Thyroid gland (tissue), 4 donors: ENCODE measurements at regions not wholly inside any gene's neighbourhood (a gene's known extent, or its start where the extent isn't known, plus 50 kb on each side); places are given as distances from the start of the nearest gene placed in this dataset.

ENCODE experiments used
- CTCF ChIP-seq, 6 experiments: fragments of 200-600 bp in 3 of 6; fragments of 450-650 bp in 3 of 6; sonication (generic) in 3 of 6; IDR thresholded peaks; one replicate each; pipeline ENCODE4 v1.5.1; 2016 to 2019; ENCODE audit warnings: antibody characterized with exemption in 6 of 6, mild to moderate bottlenecking in 2 of 6, inconsistent platforms in 1 of 6, moderate library complexity in 1 of 6
- POLR2A ChIP-seq, 2 donors: fragments of 450-650 bp; IDR thresholded peaks; one replicate each; pipeline ENCODE4 v1.6.1; 2017; ENCODE audit warnings: antibody characterized with exemption in 2 of 2, mild to moderate bottlenecking in 2 of 2, moderate library complexity in 1 of 2

GRCh38 chr12:59282999-59283398 lies 312.8 kb upstream of the SLC16A7 start:
- TF ChIP-seq CTCF (IDR thresholded peaks at IDR 0.05) (no peak), POLR2A (IDR thresholded peaks at IDR 0.05) (no peak)
